ENCODE measurements at regions not wholly inside any gene's neighbourhood (a gene's known extent, or its start where the extent isn't known, plus 50 kb on each side); places are given as distances from the start of the nearest gene placed in this dataset.

DNA sequence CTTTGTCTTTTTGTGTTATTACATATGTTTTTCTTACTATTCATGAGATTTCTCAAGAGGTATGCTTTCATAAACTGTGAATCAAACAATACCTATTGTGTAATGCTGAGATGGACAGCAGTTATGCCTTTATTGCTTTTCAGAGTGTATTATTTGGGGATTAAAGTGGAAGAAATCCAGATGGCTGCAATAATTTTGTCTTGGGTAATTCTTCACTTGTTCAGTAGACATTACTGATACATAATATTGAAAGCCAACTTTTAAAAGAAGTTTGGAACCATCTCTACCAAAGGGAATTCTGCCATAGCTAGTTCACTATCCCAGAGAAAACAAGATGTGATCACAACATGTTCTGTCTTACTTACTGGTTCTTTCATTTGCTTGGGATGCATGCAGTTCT is 253.4 kb upstream of the ZSWIM2 start (continued):
- TF ChIP-seq, protein P1, sequence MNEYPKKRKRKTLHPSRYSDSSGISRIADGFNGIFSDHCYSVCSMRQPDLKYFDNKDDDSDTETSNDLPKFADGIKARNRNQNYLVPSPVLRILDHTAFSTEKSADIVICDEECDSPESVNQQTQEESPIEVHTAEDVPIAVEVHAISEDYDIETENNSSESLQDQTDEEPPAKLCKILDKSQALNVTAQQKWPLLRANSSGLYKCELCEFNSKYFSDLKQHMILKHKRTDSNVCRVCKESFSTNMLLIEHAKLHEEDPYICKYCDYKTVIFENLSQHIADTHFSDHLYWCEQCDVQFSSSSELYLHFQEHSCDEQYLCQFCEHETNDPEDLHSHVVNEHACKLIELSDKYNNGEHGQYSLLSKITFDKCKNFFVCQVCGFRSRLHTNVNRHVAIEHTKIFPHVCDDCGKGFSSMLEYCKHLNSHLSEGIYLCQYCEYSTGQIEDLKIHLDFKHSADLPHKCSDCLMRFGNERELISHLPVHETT (tag by site-specific recombination; IDR thresholded peaks at IDR 0.05): no peak

DNA sequence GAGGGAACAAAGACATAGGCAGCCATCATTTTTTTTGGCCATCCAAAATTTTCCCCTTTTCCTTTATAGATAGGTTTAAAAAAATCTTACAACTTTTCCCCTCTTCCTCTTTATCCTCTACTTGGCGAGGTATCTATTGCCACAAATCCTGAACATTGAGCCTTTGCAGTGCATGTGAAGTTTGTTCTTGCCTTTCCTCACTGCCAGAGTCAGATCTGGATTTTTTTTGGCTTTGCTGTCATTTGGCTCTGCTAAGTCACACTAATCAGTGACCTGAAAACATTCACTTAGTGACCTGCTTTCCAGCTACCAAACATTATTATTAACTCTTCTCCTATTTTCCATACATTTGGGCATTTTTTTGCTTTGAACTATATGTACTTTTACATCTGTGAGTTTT is 249.2 kb upstream of the ZSWIM2 start:
- CTCF ChIA-PET: no interaction called here
- no peak overlapping the region for H3K4me3 ChIP-seq (ENCODE audit: low read depth, low read length)
- TF ChIP-seq ZNF623 (tag by site-specific recombination; IDR thresholded peaks at IDR 0.05) (no peak), HOXD13 (CRISPR knock-in tag; IDR thresholded peaks at IDR 0.05; ENCODE audit: borderline replicate concordance) (no peak), ZNF501 (tag by site-specific recombination; IDR thresholded peaks at IDR 0.05) (no peak), YY2 (tag by site-specific recombination; IDR thresholded peaks at IDR 0.05) (no peak), ZNF155 (tag by site-specific recombination; IDR thresholded peaks at IDR 0.05) (no peak), MEIS1 (CRISPR knock-in tag; IDR thresholded peaks at IDR 0.05; ENCODE audit: borderline replicate concordance) (no peak), GLI2 (tag by site-specific recombination; IDR thresholded peaks at IDR 0.05; ENCODE audit: borderline replicate concordance, low read depth) (no peak), ZNF777 (tag by site-specific recombination; IDR thresholded peaks at IDR 0.05; ENCODE audit: borderline replicate concordance) (no peak), KLF10 (tag by site-specific recombination; IDR thresholded peaks at IDR 0.05) (no peak), SP7 (tag by site-specific recombination; IDR thresholded peaks at IDR 0.05) (no peak), GLI4 (tag by site-specific recombination; IDR thresholded peaks at IDR 0.05) (no peak), ZNF785 (tag by site-specific recombination; IDR thresholded peaks at IDR 0.05) (no peak), ZBTB48 (tag by site-specific recombination; IDR thresholded peaks at IDR 0.05) (no peak), ZNF585B (tag by site-specific recombination; IDR thresholded peaks at IDR 0.05) (no peak), ZNF169 (tag by site-specific recombination; IDR thresholded peaks at IDR 0.05) (no peak), ZBTB7A (tag by site-specific recombination; IDR thresholded peaks at IDR 0.05; ENCODE audit: low read depth) (no peak), ZNF211 (tag by site-specific recombination; IDR thresholded peaks at IDR 0.05; ENCODE audit: low read depth) (no peak), ZNF416 (tag by site-specific recombination; IDR thresholded peaks at IDR 0.05) (no peak)
- TF ChIP-seq, protein P2, sequence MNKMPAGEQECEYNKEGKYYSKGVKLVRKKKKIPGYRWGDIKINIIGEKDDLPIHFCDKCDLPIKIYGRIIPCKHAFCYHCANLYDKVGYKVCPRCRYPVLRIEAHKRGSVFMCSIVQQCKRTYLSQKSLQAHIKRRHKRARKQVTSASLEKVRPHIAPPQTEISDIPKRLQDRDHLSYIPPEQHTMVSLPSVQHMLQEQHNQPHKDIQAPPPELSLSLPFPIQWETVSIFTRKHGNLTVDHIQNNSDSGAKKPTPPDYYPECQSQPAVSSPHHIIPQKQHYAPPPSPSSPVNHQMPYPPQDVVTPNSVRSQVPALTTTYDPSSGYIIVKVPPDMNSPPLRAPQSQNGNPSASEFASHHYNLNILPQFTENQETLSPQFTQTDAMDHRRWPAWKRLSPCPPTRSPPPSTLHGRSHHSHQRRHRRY (tag by site-specific recombination; IDR thresholded peaks at IDR 0.05): no peak
- TF ChIP-seq, protein P3, sequence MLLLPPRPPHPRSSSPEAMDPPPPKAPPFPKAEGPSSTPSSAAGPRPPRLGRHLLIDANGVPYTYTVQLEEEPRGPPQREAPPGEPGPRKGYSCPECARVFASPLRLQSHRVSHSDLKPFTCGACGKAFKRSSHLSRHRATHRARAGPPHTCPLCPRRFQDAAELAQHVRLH (tag by site-specific recombination; IDR thresholded peaks at IDR 0.05): no peak
- no peaks in the 10 kb centered on the region for H3K36me3 ChIP-seq (ENCODE audit: control insufficient read depth in 2 of 2, insufficient read depth in 1 of 2, low read length in 2 of 2)
- POLR2A ChIA-PET: no interaction called here
- no peak overlapping the region for H3K27ac ChIP-seq (ENCODE audit: extremely low read depth, low read depth, low read length)
- no peaks in the 10 kb centered on the region for H3K4me1 ChIP-seq (ENCODE audit: control insufficient read depth, insufficient read depth, low read length)
- no peaks in the 10 kb centered on the region for H3K9me3 ChIP-seq (ENCODE audit: control insufficient read depth, insufficient read depth, low read depth, low read length)

DNA sequence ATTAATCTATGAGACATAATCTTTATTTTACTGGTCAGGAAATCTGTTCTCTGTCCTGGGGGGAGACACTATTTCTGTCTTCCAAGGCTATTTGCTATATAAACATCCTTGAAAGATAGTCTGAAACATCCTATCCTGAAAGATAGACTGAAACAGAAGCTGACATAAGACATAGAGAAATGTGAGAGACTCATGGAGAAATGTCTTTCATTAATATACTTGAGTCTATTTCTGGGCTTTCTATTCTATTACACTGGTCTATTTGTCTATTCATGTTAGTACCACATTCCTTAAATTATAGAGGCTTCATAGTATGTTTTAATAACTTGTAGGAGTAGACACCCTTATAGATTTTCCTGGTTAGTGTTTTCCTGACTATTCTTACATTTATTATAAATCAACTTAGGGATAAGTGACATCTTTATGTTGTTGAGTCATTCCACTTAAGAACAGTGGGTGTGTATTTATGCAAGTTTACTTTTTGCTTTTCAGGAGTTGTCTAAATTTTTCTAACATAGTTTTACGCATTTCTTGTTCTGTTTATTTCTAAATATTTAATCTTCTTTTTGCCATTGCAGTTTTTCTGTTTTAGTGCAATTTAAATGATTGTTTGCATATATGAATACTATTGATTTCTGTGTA is 244.9 kb upstream of the ZSWIM2 start:
- TF ChIP-seq, protein P4, sequence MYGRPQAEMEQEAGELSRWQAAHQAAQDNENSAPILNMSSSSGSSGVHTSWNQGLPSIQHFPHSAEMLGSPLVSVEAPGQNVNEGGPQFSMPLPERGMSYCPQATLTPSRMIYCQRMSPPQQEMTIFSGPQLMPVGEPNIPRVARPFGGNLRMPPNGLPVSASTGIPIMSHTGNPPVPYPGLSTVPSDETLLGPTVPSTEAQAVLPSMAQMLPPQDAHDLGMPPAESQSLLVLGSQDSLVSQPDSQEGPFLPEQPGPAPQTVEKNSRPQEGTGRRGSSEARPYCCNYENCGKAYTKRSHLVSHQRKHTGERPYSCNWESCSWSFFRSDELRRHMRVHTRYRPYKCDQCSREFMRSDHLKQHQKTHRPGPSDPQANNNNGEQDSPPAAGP (tag by site-specific recombination; IDR thresholded peaks at IDR 0.05): no peak
- TF ChIP-seq, protein P5, sequence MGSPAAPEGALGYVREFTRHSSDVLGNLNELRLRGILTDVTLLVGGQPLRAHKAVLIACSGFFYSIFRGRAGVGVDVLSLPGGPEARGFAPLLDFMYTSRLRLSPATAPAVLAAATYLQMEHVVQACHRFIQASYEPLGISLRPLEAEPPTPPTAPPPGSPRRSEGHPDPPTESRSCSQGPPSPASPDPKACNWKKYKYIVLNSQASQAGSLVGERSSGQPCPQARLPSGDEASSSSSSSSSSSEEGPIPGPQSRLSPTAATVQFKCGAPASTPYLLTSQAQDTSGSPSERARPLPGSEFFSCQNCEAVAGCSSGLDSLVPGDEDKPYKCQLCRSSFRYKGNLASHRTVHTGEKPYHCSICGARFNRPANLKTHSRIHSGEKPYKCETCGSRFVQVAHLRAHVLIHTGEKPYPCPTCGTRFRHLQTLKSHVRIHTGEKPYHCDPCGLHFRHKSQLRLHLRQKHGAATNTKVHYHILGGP (tag by site-specific recombination; IDR thresholded peaks at IDR 0.05): peak; percentile 86
- TF ChIP-seq, protein P6, sequence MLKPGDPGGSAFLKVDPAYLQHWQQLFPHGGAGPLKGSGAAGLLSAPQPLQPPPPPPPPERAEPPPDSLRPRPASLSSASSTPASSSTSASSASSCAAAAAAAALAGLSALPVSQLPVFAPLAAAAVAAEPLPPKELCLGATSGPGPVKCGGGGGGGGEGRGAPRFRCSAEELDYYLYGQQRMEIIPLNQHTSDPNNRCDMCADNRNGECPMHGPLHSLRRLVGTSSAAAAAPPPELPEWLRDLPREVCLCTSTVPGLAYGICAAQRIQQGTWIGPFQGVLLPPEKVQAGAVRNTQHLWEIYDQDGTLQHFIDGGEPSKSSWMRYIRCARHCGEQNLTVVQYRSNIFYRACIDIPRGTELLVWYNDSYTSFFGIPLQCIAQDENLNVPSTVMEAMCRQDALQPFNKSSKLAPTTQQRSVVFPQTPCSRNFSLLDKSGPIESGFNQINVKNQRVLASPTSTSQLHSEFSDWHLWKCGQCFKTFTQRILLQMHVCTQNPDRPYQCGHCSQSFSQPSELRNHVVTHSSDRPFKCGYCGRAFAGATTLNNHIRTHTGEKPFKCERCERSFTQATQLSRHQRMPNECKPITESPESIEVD (tag by site-specific recombination; IDR thresholded peaks at IDR 0.05): peak; percentile 75
- POLR2A ChIA-PET: no interaction called here
- CTCF ChIA-PET: no interaction called here

More for the DNA sequence above, 244.9 kb upstream of the ZSWIM2 start:
- H3K36me3 ChIP-seq (ENCODE audit: control insufficient read depth in 2 of 2, insufficient read depth in 1 of 2, low read length in 2 of 2): no peaks in the 10 kb centered on the region
- H3K4me1 ChIP-seq (ENCODE audit: control insufficient read depth, insufficient read depth, low read length): no peaks in the 10 kb centered on the region
- no peak overlapping the region for H3K4me3 ChIP-seq (ENCODE audit: low read depth, low read length)
- H3K27ac ChIP-seq (ENCODE audit: extremely low read depth, low read depth, low read length): no peak overlapping the region
- no peaks in the 10 kb centered on the region for H3K9me3 ChIP-seq (ENCODE audit: control insufficient read depth, insufficient read depth, low read depth, low read length)

Measured in HEK293 (cell line).